ENCODE measurements at regions not wholly inside any gene's neighbourhood (a gene's known extent, or its start where the extent isn't known, plus 50 kb on each side); places are given as distances from the start of the nearest gene placed in this dataset.

DNA sequence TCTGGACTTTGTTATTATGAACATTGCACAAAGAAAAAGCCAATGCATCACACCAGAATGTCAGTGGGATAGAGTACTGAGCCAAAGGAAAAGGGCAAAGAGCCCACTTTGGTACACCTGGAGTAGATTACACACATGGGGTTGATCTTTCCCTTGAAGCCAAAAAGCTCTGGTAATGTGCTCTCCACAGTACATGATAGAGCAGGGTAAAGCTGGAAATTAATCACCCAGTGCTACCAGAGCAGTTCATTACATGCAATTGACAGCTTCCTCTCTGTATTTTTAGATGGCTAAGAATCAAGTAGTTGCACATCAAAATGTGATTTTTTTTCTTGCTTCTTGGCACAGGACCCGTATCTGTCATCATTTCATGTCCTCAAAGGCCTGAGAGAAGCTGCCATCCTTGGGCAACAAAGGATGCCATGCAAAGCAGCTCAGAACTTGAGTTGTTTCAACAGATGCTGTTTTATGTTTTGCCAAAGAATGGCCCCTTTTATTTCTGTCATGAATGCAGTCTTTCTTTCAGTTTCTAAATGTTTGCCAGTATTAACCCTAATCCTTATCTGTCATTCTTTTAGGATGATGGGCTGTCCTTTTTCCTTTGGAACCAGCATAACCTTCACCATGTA lies 88.1 kb downstream of the HDGFL1 start:
- intact Hi-C loops (cut with micrococcal nuclease) (no loop called here), dilution Hi-C loops (cut with MboI; ENCODE audit: extremely low pct_ligation_motif_present, low sequenced_read_pairs) (no loop called here)
- ChIA-PET CTCF (interaction anchor here (1.0 to 1.4 kb wide), 3 partner anchors 10 to 19 kb away, joined by 3 to 7 read pairs (median 3); no protein-coding TSS in a partner anchor), POLR2A (no interaction called here)
- FAIRE-seq (no peak), DNase-seq (ENCODE audit: low read depth, low spot score) (no peak)
- no peaks in the 10 kb centered on the region for H3K27me3 ChIP-seq (ENCODE audit: control insufficient read depth in 2 of 2, insufficient read depth in 2 of 2, low read length in 2 of 2)
- no peaks in the 10 kb centered on the region for H3K4me1 ChIP-seq (ENCODE audit: control insufficient read depth, extremely low read depth, insufficient read depth, low read length)
- no peak overlapping the region for H3K4me3 ChIP-seq (replicated peaks in 1 of 3; ENCODE audit: insufficient read depth in 1 of 3, low read depth in 1 of 3, low read length in 3 of 3)
- no peak overlapping the region for H2AFZ ChIP-seq (ENCODE audit: low read depth, low read length)
- H3K9me3 ChIP-seq (replicated peaks; ENCODE audit: control insufficient read depth, insufficient read depth, low read length), result no peaks in the 10 kb centered on the region
- TF ChIP-seq MAX (IDR thresholded peaks at IDR 0.05; ENCODE audit: insufficient read depth, insufficient read length), result no peak
- no peak for TF ChIP-seq POLR2AphosphoS5 (IDR thresholded peaks at IDR 0.05; ENCODE audit: insufficient read depth, low read depth, low read length)
- TF ChIP-seq JUN (IDR thresholded peaks at IDR 0.05; ENCODE audit: borderline replicate concordance, insufficient read depth, insufficient read length, low read depth), result no peak
- no peak for TF ChIP-seq FOS (IDR thresholded peaks at IDR 0.05; ENCODE audit: borderline replicate concordance, insufficient read depth, low read length)
- TF ChIP-seq, protein P1, sequence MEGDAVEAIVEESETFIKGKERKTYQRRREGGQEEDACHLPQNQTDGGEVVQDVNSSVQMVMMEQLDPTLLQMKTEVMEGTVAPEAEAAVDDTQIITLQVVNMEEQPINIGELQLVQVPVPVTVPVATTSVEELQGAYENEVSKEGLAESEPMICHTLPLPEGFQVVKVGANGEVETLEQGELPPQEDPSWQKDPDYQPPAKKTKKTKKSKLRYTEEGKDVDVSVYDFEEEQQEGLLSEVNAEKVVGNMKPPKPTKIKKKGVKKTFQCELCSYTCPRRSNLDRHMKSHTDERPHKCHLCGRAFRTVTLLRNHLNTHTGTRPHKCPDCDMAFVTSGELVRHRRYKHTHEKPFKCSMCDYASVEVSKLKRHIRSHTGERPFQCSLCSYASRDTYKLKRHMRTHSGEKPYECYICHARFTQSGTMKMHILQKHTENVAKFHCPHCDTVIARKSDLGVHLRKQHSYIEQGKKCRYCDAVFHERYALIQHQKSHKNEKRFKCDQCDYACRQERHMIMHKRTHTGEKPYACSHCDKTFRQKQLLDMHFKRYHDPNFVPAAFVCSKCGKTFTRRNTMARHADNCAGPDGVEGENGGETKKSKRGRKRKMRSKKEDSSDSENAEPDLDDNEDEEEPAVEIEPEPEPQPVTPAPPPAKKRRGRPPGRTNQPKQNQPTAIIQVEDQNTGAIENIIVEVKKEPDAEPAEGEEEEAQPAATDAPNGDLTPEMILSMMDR (IDR thresholded peaks at IDR 0.05; ENCODE audit: extremely low read depth in 1 of 2, insufficient read depth in 1 of 2, low read depth in 1 of 2, low read length in 2 of 2), result no peak
- TF ChIP-seq GATA2 (IDR thresholded peaks at IDR 0.05; ENCODE audit: insufficient read depth, insufficient read length, low read depth, low read length), result no peak
- TF ChIP-seq EZH2 (IDR thresholded peaks at IDR 0.05; ENCODE audit: borderline replicate concordance, low read depth, low read length, severe bottlenecking), result no peak
- TF ChIP-seq MYC (IDR thresholded peaks at IDR 0.05; ENCODE audit: low read depth, low read length), result no peak
- TF ChIP-seq POLR2A (IDR thresholded peaks at IDR 0.05; ENCODE audit: low read depth, low read length), result no peak
- H3K9me1 ChIP-seq (replicated peaks; ENCODE audit: control insufficient read depth, extremely low read depth, insufficient read depth, low read length), result no peaks in the 10 kb centered on the region
- no peaks in the 10 kb centered on the region for H3K36me3 ChIP-seq (ENCODE audit: control insufficient read depth in 2 of 2, extremely low read depth in 1 of 2, insufficient read depth in 2 of 2, low read length in 2 of 2)
- BruUV-seq (replicated peaks), result no TSS peak
- no peaks in the 10 kb centered on the region for H4K20me1 ChIP-seq (replicated peaks; ENCODE audit: control insufficient read depth, extremely low read depth, insufficient read depth, low read length)
- no peak overlapping the region for H3K9ac ChIP-seq (replicated peaks; ENCODE audit: extremely low read depth, insufficient read depth, low read length)
- no peak overlapping the region for H3K27ac ChIP-seq (ENCODE audit: insufficient read depth, low read depth, low read length)
- H3K4me2 ChIP-seq (ENCODE audit: insufficient read depth, low read length), result no peak overlapping the region
- H3K79me2 ChIP-seq (ENCODE audit: control insufficient read depth, insufficient read depth, low read length), result no peaks in the 10 kb centered on the region
